DMS114 treated with DMSO at 0.1 percent for 48 hours (cell line): ENCODE measurements at regions not wholly inside any gene's neighbourhood (a gene's known extent, or its start where the extent isn't known, plus 50 kb on each side); places are given as distances from the start of the nearest gene placed in this dataset.

Source experiments
- DNase-seq: peaks from one replicate; lab custom pipeline; 2025; ENCODE audit not compliant: unreplicated experiment; lab: John Stamatoyannopoulos, UW

- no peak for DNase-seq
Observed at GRCh38 chr16:61596655-61597054, 439.6 kb downstream of the CDH8 start.

GRCh38 chr16:61595605-61596004 lies 440.6 kb downstream of the CDH8 start:
- DNase-seq, result no peak

- no peak for DNase-seq
Observed at GRCh38 chr16:61590577-61590976, 445.7 kb downstream of the CDH8 start.

GRCh38 chr16:61587526-61587925 lies 448.7 kb downstream of the CDH8 start:
- DNase-seq, result no peak

- DNase-seq, result no peak
Observed at GRCh38 chr16:61581417-61582046, 454.7 kb downstream of the CDH8 start.

GRCh38 chr16:61580579-61580978 lies 455.7 kb downstream of the CDH8 start:
- DNase-seq, result no peak

GRCh38 chr16:61579195-61579594 lies 457.0 kb downstream of the CDH8 start:
- no peak for DNase-seq

GRCh38 chr16:61576476-61576875 lies 459.8 kb downstream of the CDH8 start:
- DNase-seq, result no peak

GRCh38 chr16:61575617-61576016 lies 460.6 kb downstream of the CDH8 start:
- DNase-seq, result no peak

- DNase-seq, result no peak
Observed at GRCh38 chr16:61569028-61569427, 467.2 kb downstream of the CDH8 start.

GRCh38 chr16:61564716-61565115 lies 471.5 kb downstream of the CDH8 start:
- DNase-seq, result no peak

- no peak for DNase-seq
Observed at GRCh38 chr16:61555718-61556441, 480.4 kb downstream of the CDH8 start.

- DNase-seq, result no peak
Observed at GRCh38 chr16:61549327-61549726, 486.9 kb downstream of the CDH8 start.

GRCh38 chr16:61547626-61548025 lies 488.6 kb downstream of the CDH8 start:
- DNase-seq, result no peak

GRCh38 chr16:61544165-61544564 lies 492.1 kb downstream of the CDH8 start:
- no peak for DNase-seq

- DNase-seq, result no peak
Observed at GRCh38 chr16:61540216-61540615, 496.0 kb downstream of the CDH8 start.

- no peak for DNase-seq
Observed at GRCh38 chr16:61530697-61531096, 505.5 kb downstream of the CDH8 start.

GRCh38 chr16:61500851-61501250 lies 535.4 kb downstream of the CDH8 start:
- DNase-seq, result no peak

GRCh38 chr16:61480250-61480649 lies 556.0 kb downstream of the CDH8 start:
- no peak for DNase-seq

- DNase-seq, result no peak
Observed at GRCh38 chr16:61471737-61472136, 564.5 kb downstream of the CDH8 start.

GRCh38 chr16:61471023-61471422 lies 565.2 kb downstream of the CDH8 start:
- DNase-seq, result no peak

- no peak for DNase-seq
Observed at GRCh38 chr16:61465285-61465684, 571.0 kb downstream of the CDH8 start.

- no peak for DNase-seq
Observed at GRCh38 chr16:61460020-61460419, 576.2 kb downstream of the CDH8 start.
